Adrenal gland (tissue), 9 donors: ENCODE measurements at regions not wholly inside any gene's neighbourhood (a gene's known extent, or its start where the extent isn't known, plus 50 kb on each side); places are given as distances from the start of the nearest gene placed in this dataset.

ENCODE experiments used
- DNase-seq, 7 donors: peaks; one replicate each; pipeline ENCODE4 v3.0.0-alpha.2; 2019 to 2020
- H3K27ac ChIP-seq, 5 donors: fragments of 200-600 bp; sonication (generic) in 4 of 5; 1 replicate in 3 of 5; 2 replicates in 2 of 5; pipeline versions ENCODE4 v1.5.1 to v1.8.0; 2016 to 2020; ENCODE audit warnings: mild to moderate bottlenecking in 1 of 5
- H3K27me3 ChIP-seq: fragments of 200-600 bp; 2 replicates; pipeline ENCODE4 v1.8.0; 2021
- H3K36me3 ChIP-seq, 2 donors: fragments of 200-600 bp; replicated peaks in 1 of 2; 1 replicate in 1 of 2; 2 replicates in 1 of 2; pipeline versions ENCODE4 v1.5.1 to v1.8.0; 2018 to 2022
- H3K4me1 ChIP-seq, 2 donors: fragments of 200-600 bp; replicated peaks in 1 of 2; 1 replicate in 1 of 2; 2 replicates in 1 of 2; pipeline versions ENCODE4 v1.5.1 to v1.8.0; 2018 to 2021
- H3K4me3 ChIP-seq, 4 donors: fragments of 200-600 bp; sonication (generic) in 3 of 4; one replicate each; pipeline ENCODE4 v1.5.1; 2016 to 2018
- H3K9me3 ChIP-seq, 3 donors: fragments of 200-600 bp; sonication (generic) in 1 of 3; replicated peaks in 1 of 3; 1 replicate in 2 of 3; 2 replicates in 1 of 3; pipeline versions ENCODE4 v1.5.1 to v1.8.0; 2016 to 2021
- CTCF ChIP-seq, 6 experiments: fragments of 450-650 bp in 4 of 6; fragments of 200-600 bp in 2 of 6; sonication (generic) in 1 of 6; IDR thresholded peaks; 1 replicate in 5 of 6; 2 replicates in 1 of 6; pipeline versions ENCODE4 v1.5.1 to v1.8.0; 2016 to 2021; ENCODE audit warnings: antibody characterized with exemption in 6 of 6, mild to moderate bottlenecking in 2 of 6, moderate library complexity in 1 of 6
- POLR2A ChIP-seq, 2 donors: fragments of 450-650 bp; IDR thresholded peaks; one replicate each; pipeline ENCODE4 v1.6.1; 2017; ENCODE audit warnings: antibody characterized with exemption in 2 of 2, mild to moderate bottlenecking in 2 of 2, moderate library complexity in 1 of 2
- WGBS, 4 donors: extraction: QIAGEN DNeasy Blood & Tissue Kit in 2 of 4; methylation state at CpG; one replicate each; pipeline versions ENCODE4 v1.1.5 to v1.1.7; 2013 to 2017; 5-methylcytosine and 5-hydroxymethylcytosine counted together
- intact Hi-C, 2 donors: fragments of 100-400 bp; cut with DNase I; formaldehyde crosslinking; loops; one replicate each; pipeline versions ENCODE4 v1.14.1 to v1.15.0; 2022 to 2023
- donor health status: healthy with polysubstance abuse.
- donor health status: Bipolar disorder and iron deficiency.
- donor health status: DM: yes; HTN: yes; CAD: no.
- donor health status: DM: no; HTN: no; CAD: no.
- donor health status: DM: no; HTN: no; CAD: no.

DNA sequence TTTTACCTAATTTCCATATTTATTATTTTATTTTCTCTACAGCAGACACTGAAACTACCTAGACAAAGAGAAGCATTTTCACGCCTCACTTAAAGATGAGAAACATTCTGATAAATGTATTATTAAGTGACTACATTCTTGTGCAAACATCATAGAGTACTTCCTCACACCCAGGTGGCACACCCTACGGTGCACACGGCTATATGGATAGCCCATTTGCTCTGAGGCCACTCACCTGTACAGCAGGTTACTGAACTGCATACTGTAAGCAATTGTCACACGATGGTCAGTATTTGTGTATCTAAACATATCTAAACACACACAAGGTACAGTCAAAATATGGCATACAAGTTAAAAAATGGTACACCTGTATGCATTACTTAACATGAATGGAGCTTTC, 481.4 kb downstream of the CMPK2 start:
- Histone ChIP-seq H3K36me3 (no peaks in the 10 kb centered on the region), H3K4me1 (no peaks in the 10 kb centered on the region), H3K27me3 (no peaks in the 10 kb centered on the region), H3K9me3 (no peaks in the 10 kb centered on the region), H3K27ac (no peak overlapping the region), H3K4me3 (no peak overlapping the region)
- WGBS, 4 donors, result 74 to 88% (median 82%) methylated on average over 4 of the region's 4 CpGs
- TF ChIP-seq POLR2A (IDR thresholded peaks at IDR 0.05) (no peak), CTCF (IDR thresholded peaks at IDR 0.05) (no peak)
- intact Hi-C loops, result no loop called here
- DNase-seq, result no peak

DNA sequence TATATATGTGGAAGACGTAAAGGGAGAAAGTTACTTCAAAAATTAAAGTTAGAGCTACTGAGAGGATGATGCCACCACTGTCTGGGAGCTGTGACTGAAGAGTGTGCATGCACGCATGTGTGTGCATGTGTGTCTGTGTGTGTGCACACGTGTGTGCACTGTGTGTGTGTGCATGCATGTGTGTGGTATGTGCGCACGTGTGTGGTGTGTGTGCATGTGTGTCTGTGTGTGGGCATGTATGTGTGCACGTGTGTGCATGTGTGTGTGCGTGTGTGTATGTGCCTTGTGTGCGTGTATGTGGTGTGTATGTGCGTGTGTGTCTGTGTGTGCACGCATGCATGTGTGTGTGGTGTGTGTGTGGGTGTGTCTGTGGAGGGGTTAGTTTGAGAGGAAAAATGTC, 473.4 kb downstream of the CMPK2 start:
- DNase-seq, result no peak
- TF ChIP-seq CTCF (IDR thresholded peaks at IDR 0.05) (no peak), POLR2A (IDR thresholded peaks at IDR 0.05) (no peak)
- Histone ChIP-seq H3K4me3 (no peak overlapping the region), H3K9me3 (no peaks in the 10 kb centered on the region), H3K4me1 (no peaks in the 10 kb centered on the region), H3K36me3 (no peaks in the 10 kb centered on the region), H3K27ac (no peak overlapping the region), H3K27me3 (no peaks in the 10 kb centered on the region)
- intact Hi-C loops, result no loop called here
- WGBS, 4 donors, result 79 to 89% (median 85%) methylated on average over 10 of the region's 10 CpGs

GRCh38 chr2:6392966-6393365, 472.7 kb downstream of the CMPK2 start:
- no peaks in the 10 kb centered on the region for H3K36me3 ChIP-seq
- no peaks in the 10 kb centered on the region for H3K9me3 ChIP-seq
- H3K4me1 ChIP-seq, result no peaks in the 10 kb centered on the region
- H3K27ac ChIP-seq, result no peak overlapping the region
- no peak for TF ChIP-seq POLR2A (IDR thresholded peaks at IDR 0.05)
- TF ChIP-seq CTCF (IDR thresholded peaks at IDR 0.05), result no peak
- no peak overlapping the region for H3K4me3 ChIP-seq
- intact Hi-C loops, result no loop called here
- DNase-seq, result no peak
- 60 to 69% (median 65%) methylated on average over 6 of the region's 6 CpGs for WGBS, 4 donors
- no peaks in the 10 kb centered on the region for H3K27me3 ChIP-seq

DNA sequence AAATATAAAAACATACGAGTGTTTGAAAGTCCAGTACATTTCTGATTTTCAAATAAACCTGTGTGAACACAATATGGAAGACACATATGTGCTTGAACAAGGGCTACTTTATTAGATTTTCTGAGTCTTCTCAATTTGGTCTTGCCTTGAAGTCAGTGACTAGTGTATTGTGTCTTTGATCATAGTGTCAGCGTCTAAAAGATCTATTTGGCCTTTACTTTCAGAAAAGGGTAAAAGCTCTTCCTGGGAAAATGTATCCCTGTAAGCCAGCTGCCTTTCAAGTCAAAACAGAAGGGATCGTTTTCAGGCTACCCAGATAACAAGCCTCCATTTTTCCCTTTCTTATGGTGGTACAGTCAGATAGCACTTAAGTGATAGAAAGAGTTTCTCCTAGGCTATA, 471.9 kb downstream of the CMPK2 start:
- Histone ChIP-seq H3K4me3 (no peak overlapping the region), H3K27ac (no peak overlapping the region), H3K27me3 (no peaks in the 10 kb centered on the region), H3K36me3 (no peaks in the 10 kb centered on the region), H3K4me1 (no peaks in the 10 kb centered on the region), H3K9me3 (no peaks in the 10 kb centered on the region)
- DNase-seq, result no peak
- no peak for TF ChIP-seq POLR2A (IDR thresholded peaks at IDR 0.05)
- TF ChIP-seq CTCF (IDR thresholded peaks at IDR 0.05), result no peak
- 55 to 63% (median 58%) methylated on average over 3 of the region's 3 CpGs for WGBS, 4 donors
- intact Hi-C loops, result no loop called here
